SKM-1 treated with dmso at 0.1 percent for 144 hours (cell line): ENCODE measurements at regions not wholly inside any gene's neighbourhood (a gene's known extent, or its start where the extent isn't known, plus 50 kb on each side); places are given as distances from the start of the nearest gene placed in this dataset.
"Not testable (repeated sequence)": the region's sequence is repeated elsewhere in the genome, so short reads cannot be mapped to it uniquely, and the experiment has no call there.

Experiments used
- DNase-seq: peaks from one replicate; lab custom pipeline; 2025; ENCODE audit not compliant: unreplicated experiment; lab: John Stamatoyannopoulos, UW

- DNase-seq, result no peak
Measured at GRCh38 chr7:1340461-1341360, 108.0 kb downstream of the UNCX start.

- no peak for DNase-seq
Measured at GRCh38 chr7:1341361-1342089, 108.9 kb downstream of the UNCX start.

GRCh38 chr7:1342090-1342640 lies 109.5 kb downstream of the UNCX start:
- DNase-seq, result no peak

GRCh38 chr7:1343551-1343950 lies 110.9 kb downstream of the UNCX start:
- DNase-seq, result no peak

- no peak for DNase-seq
Measured at GRCh38 chr7:1344421-1344820, 111.7 kb downstream of the UNCX start.

- DNase-seq, result no peak
Measured at GRCh38 chr7:1344981-1345701, 112.5 kb downstream of the UNCX start.

- DNase-seq, result no peak
Measured at GRCh38 chr7:1345796-1346755, 113.2 kb downstream of the MICALL2 start.

GRCh38 chr7:1346851-1347250 lies 112.4 kb downstream of the MICALL2 start:
- no peak for DNase-seq

GRCh38 chr7:1348096-1348822 lies 111.0 kb downstream of the MICALL2 start:
- DNase-seq, result no peak

GRCh38 chr7:1348823-1349335 lies 110.4 kb downstream of the MICALL2 start:
- DNase-seq, result no peak

GRCh38 chr7:1349351-1349761 lies 109.9 kb downstream of the MICALL2 start:
- DNase-seq, result no peak

- no peak for DNase-seq
Measured at GRCh38 chr7:1351881-1352625, 107.2 kb downstream of the MICALL2 start.

GRCh38 chr7:1352656-1353271 lies 106.5 kb downstream of the MICALL2 start:
- no peak for DNase-seq

- DNase-seq, result no peak
Measured at GRCh38 chr7:1354661-1355567, 104.4 kb downstream of the MICALL2 start.

- no peak for DNase-seq
Measured at GRCh38 chr7:1355568-1356340, 103.5 kb downstream of the MICALL2 start.

- DNase-seq, result not testable (repeated sequence)
Measured at GRCh38 chr7:1356853-1357252, 102.4 kb downstream of the MICALL2 start.
